Ishikawa (cell line): ENCODE measurements at regions not wholly inside any gene's neighbourhood (a gene's known extent, or its start where the extent isn't known, plus 50 kb on each side); places are given as distances from the start of the nearest gene placed in this dataset.

ENCODE experiments used
- CEBPB ChIP-seq: IDR thresholded peaks from 2 replicates; pipeline ENCODE4 v1.6.1; 2012
- CREB1 ChIP-seq: IDR thresholded peaks from 2 replicates; pipeline ENCODE4 v1.6.1; 2012; ENCODE audit warnings: low read depth
- EP300 ChIP-seq: IDR thresholded peaks from 2 replicates; pipeline ENCODE4 v1.6.1; 2012; ENCODE audit warnings: borderline replicate concordance
- RAD21 ChIP-seq: IDR thresholded peaks from 2 replicates; pipeline ENCODE4 v1.6.1; 2012; ENCODE audit warnings: low read depth
- TAF1 ChIP-seq: IDR thresholded peaks from 2 replicates; pipeline ENCODE4 v1.6.1; 2012; ENCODE audit warnings: low read depth, mild to moderate bottlenecking
- TCF12 ChIP-seq: IDR thresholded peaks from 2 replicates; pipeline ENCODE4 v1.6.1; 2012; ENCODE audit warnings: low read depth
- TEAD4 ChIP-seq: IDR thresholded peaks from 2 replicates; pipeline ENCODE4 v1.6.1; 2012
- YY1 ChIP-seq: IDR thresholded peaks from 2 replicates; pipeline ENCODE4 v1.6.1; 2012; ENCODE audit warnings: low read depth
- TF ChIP-seq, protein P1 (sequence below): IDR thresholded peaks from 2 replicates; pipeline ENCODE4 v1.6.1; 2012
- TF ChIP-seq, protein P2 (sequence below): IDR thresholded peaks from 2 replicates; pipeline ENCODE4 v1.6.1; 2012

DNA sequence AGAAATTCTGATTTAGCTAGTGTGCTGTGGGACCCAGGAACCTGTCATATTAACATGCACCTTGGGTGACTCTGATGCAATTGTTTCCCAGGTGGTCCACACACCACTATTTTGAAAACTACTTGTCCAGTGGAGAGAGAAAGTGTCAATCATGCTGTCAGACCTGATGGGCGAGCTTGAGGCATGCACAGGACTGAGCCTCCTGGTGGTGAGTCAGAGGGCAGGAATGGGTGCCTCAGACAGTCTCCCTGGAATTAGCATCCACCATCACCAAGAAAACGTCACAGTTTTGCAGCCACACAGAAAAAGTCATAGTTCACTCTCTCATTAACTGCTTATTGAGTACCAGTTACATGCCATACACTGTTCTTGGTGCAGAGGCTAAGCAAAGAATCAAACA is 181.8 kb upstream of the MAOA start:
- TF ChIP-seq CEBPB (no peak), RAD21 (no peak), CREB1 (no peak), YY1 (no peak), TAF1 (no peak), TEAD4 (no peak), EP300 (no peak), TCF12 (no peak)
- TF ChIP-seq, protein P1, sequence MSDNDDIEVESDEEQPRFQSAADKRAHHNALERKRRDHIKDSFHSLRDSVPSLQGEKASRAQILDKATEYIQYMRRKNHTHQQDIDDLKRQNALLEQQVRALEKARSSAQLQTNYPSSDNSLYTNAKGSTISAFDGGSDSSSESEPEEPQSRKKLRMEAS, result no peak
- TF ChIP-seq, protein P2, sequence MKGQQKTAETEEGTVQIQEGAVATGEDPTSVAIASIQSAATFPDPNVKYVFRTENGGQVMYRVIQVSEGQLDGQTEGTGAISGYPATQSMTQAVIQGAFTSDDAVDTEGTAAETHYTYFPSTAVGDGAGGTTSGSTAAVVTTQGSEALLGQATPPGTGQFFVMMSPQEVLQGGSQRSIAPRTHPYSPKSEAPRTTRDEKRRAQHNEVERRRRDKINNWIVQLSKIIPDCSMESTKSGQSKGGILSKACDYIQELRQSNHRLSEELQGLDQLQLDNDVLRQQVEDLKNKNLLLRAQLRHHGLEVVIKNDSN, result no peak
